ENCODE measurements at regions not wholly inside any gene's neighbourhood (a gene's known extent, or its start where the extent isn't known, plus 50 kb on each side); places are given as distances from the start of the nearest gene placed in this dataset.

DNA sequence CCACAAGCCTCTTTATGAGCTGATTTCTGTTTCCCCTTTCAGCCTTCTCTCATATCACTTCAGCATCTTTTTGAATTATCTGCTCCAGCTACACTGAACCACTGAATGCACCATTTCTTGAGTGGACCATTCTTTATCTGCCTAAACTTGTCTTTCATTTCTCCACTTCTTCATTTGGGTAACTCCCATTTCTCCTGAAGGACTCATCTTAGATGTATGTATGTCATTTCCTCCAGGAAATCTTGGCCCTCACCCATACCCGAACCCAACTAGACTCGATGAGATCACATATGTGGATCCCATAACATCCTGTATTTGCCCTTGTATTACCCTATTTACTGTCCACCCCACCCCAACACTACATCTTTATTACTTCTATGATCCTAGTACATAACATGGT lies 249.8 kb downstream of the KIF4B start:
- ChIA-PET POLR2A (ENCODE audit: partially characterized antibody) (no interaction called here), CTCF (ENCODE audit: partially characterized antibody) (interaction anchor here (1.0 to 6.6 kb wide), 3 partner anchors 9 to 124 kb away, joined by 3 to 58 read pairs (median 51); no protein-coding TSS in a partner anchor)
- H4K20me1 ChIP-seq (replicated peaks in 1 of 2; ENCODE audit: control insufficient read depth in 1 of 2, insufficient read depth in 2 of 2, low read length in 2 of 2), result no peaks in the 10 kb centered on the region
- H4K91ac ChIP-seq (replicated peaks; ENCODE audit: insufficient read length, low read length), result no peak overlapping the region
- H4K5ac ChIP-seq (ENCODE audit: insufficient read length, low read depth, low read length), result no peak overlapping the region
- no peaks in the 10 kb centered on the region; a peak in 1 of 7 replicates for H3K4me1 ChIP-seq (replicated peaks in 1 of 4; ENCODE audit: control insufficient read depth in 3 of 4, insufficient read depth in 4 of 4, low read length in 3 of 4)
- no peak overlapping the region for H2BK15ac ChIP-seq (ENCODE audit: low read length)
- no peak overlapping the region for H3K27ac ChIP-seq (ENCODE audit: low read depth, low read length)
- H3K14ac ChIP-seq (ENCODE audit: insufficient read length), result no peak overlapping the region
- no peaks in the 10 kb centered on the region for H3K27me3 ChIP-seq (replicated peaks in 1 of 4; ENCODE audit: control insufficient read depth in 3 of 4, extremely low read depth in 1 of 4, insufficient read depth in 3 of 4, low read length in 3 of 4)
- no peak overlapping the region for H2BK5ac ChIP-seq (ENCODE audit: low read depth, low read length)
- H2BK120ac ChIP-seq (replicated peaks; ENCODE audit: low read depth, low read length), result no peak overlapping the region
- H3K9me3 ChIP-seq (ENCODE audit: insufficient read depth in 2 of 2, low read depth in 1 of 2, low read length in 1 of 2), result no peaks in the 10 kb centered on the region
- no peak for FAIRE-seq
- no peaks in the 10 kb centered on the region for H3K79me1 ChIP-seq (ENCODE audit: low read depth, low read length)
- H2BK20ac ChIP-seq (ENCODE audit: low read length), result no peak overlapping the region
- H2AK5ac ChIP-seq (ENCODE audit: low read depth, low read length), result no peak overlapping the region
- no peak for DNase-seq (ENCODE audit: low read depth in 1 of 2, low spot score in 2 of 2)
- 84% methylated on average over 2 of the region's 2 CpGs; no CpG with 5 or more reads in 1 of the 2 experiments for WGBS, 2 experiments (ENCODE audit: extremely low coverage in 1 of 2, insufficient coverage in 1 of 2, insufficient read length in 1 of 2, insufficient replicate concordance in 2 of 2, low coverage in 1 of 2, low lambda C conversion rate in 2 of 2, missing lambda C conversion rate in 1 of 2)
- H4K8ac ChIP-seq (ENCODE audit: extremely low read depth, insufficient read depth, low read length), result no peak overlapping the region
- no peaks in the 10 kb centered on the region for H3K79me2 ChIP-seq (ENCODE audit: control insufficient read depth in 1 of 2, insufficient read depth in 2 of 2, low read length in 2 of 2)
- H3K23ac ChIP-seq (ENCODE audit: insufficient read length), result no peak overlapping the region
- H3K4me2 ChIP-seq (ENCODE audit: insufficient read depth in 1 of 2, low read depth in 2 of 2, low read length in 2 of 2), result no peak overlapping the region
- H3K9ac ChIP-seq (replicated peaks in 1 of 4; ENCODE audit: extremely low read depth in 1 of 4, low read depth in 3 of 4, low read length in 3 of 4), result no peak overlapping the region
- H3K18ac ChIP-seq (ENCODE audit: extremely low read depth, low read length), result no peak overlapping the region
- no peak overlapping the region for H3K56ac ChIP-seq (replicated peaks; ENCODE audit: insufficient read length, low read depth, low read length)
- H3K4ac ChIP-seq (replicated peaks; ENCODE audit: insufficient read length, low read depth, low read length), result no peak overlapping the region
- H3K23me2 ChIP-seq (ENCODE audit: low read depth, low read length), result no peaks in the 10 kb centered on the region; the same call in 1 of the 2 replicates
- no peak overlapping the region for H2AFZ ChIP-seq (ENCODE audit: low read length)
- no peaks in the 10 kb centered on the region for H3K36me3 ChIP-seq (ENCODE audit: control insufficient read depth in 2 of 4, insufficient read depth in 4 of 4, low read length in 3 of 4)
- H3K4me3 ChIP-seq (ENCODE audit: extremely low read depth in 1 of 4, insufficient read depth in 2 of 4, low read depth in 3 of 4, low read length in 4 of 4), result no peak overlapping the region
- no peak for TF ChIP-seq KDM5A (IDR thresholded peaks at IDR 0.05; ENCODE audit: low read length)
- no peak for TF ChIP-seq CHD1 (IDR thresholded peaks at IDR 0.05; ENCODE audit: low read depth, low read length)
- TF ChIP-seq FOSL1 (IDR thresholded peaks at IDR 0.05; ENCODE audit: insufficient read depth, low read depth, low read length), result no peak
- no peak for TF ChIP-seq GABPA (IDR thresholded peaks at IDR 0.05; ENCODE audit: borderline replicate concordance, insufficient read depth, low read length)
- no peak for TF ChIP-seq SUZ12 (IDR thresholded peaks at IDR 0.05; ENCODE audit: low read length)
- TF ChIP-seq PHF8 (conservative IDR thresholded peaks at IDR 0.05; ENCODE audit: low read depth, low read length), result no peak
- no peak for TF ChIP-seq ATF2 (IDR thresholded peaks at IDR 0.05; ENCODE audit: low read length)
- no peak for TF ChIP-seq RXRA (IDR thresholded peaks at IDR 0.05; ENCODE audit: insufficient read depth, low read depth, low read length)
- TF ChIP-seq JUND (IDR thresholded peaks at IDR 0.05; ENCODE audit: low read length), result no peak
- no peak for TF ChIP-seq SAP30 (IDR thresholded peaks at IDR 0.05; ENCODE audit: insufficient read depth, insufficient replicate concordance, low read length)
- no peak overlapping the region for H2BK12ac ChIP-seq (ENCODE audit: low read depth, low read length)

All from H1 (cell line).